ENCODE measurements at regions not wholly inside any gene's neighbourhood (a gene's known extent, or its start where the extent isn't known, plus 50 kb on each side); places are given as distances from the start of the nearest gene placed in this dataset.

DNA sequence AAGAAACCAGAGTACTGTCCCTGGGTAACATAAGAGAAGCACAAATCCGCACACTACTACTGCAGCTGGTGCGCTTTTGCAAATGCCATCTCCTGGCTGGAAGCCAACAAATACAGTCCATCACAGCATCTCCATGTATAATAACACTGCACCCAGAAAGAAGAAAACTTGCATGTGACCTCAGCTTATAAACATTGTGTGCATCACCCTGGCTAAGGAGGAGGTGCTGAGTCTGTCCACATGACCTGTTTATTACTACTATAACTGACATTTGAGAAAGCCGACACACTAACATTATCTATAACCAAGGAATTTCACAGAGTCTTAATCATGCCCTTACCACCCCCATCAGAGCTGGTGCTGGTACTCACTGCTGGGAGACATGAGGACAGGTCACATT lies 516.8 kb downstream of the CFAP47 start:
- DNase-seq, result no peak

DNA sequence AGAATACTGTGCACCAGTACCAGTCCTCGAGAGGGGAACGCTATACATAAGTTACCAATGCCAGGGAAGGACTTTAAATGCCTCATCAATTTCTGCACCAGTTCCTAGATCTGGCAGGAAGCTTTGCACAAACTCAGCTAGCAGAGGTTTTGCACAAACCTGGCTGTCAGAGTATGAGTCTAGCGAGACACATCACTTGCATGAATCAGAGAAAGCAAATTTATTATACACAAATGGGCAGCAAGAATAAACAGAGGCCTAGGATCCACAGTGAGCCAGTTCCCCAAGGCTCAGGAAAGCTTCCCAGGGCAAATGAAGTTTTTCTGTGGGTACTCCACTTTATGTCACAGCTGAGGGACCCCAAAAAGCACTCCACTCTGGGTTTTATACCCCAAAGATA lies 523.5 kb downstream of the CFAP47 start:
- DNase-seq, result no peak

DNA sequence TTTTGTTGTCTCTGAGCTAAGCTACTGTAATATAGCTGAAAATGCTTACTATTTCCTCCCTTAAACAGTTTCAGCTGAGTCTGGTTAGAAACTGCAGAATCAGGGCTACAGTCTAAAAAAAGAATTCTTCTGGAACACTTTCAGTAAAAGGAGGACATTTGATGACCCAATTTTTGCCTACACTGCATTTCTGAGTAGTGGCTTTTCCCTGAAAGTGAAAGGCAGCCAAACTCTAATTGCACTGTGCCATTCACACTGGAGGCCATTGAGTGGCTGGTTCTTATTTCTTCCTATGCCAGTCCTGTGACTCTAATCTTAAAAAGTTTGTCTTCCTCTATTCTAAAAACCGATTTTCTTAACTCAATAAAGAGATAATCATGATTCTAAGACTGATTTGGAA lies 526.0 kb downstream of the CFAP47 start:
- no peak for DNase-seq

DNA sequence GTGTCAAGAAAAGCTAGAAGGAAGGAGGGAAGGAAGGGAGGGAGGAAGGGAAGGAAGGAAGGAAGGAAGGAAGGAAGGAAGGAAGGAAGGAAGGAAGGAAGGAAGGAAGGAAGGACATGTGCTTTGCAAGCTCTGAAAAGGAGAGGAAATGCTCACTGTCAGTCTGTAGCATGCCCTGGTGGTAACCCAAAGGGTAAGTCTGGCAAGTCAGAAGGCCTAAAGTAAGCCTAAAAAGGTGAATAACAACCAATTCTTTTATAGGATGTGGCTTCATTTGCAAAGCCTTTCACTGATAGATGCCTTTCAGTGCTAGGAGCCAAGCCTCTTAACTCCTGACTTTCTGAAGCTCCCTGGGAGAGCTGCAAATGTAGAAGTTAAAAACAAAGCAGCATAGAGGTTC lies 542.6 kb downstream of the CFAP47 start:
- no peak for DNase-seq

DNA sequence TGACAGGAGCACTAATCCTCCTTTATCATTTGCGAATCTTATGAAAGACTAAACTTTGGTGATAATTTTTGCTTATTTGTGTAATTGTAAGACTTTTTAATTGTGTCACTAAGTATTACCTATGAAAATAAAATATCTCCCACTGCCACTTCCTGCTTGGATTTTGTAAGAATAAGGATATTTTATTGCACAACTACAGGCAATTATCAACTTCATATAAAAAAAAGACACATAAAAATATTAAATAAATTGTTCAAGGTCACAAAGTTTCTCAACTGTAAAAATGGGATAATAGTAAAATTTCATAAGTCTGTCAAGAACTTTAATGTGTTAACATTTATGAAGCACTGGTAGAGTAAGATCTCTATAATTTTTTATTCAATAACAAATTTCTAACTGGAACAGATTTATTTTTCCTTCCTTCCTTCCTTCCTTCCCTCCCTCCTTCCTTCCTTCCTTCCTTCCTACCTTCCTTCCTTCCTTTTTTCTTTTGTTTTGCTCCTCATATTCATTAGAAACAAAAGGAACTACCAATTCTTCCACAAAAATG lies 527.6 kb upstream of the FAM47C start:
- DNase-seq, result no peak

DNA sequence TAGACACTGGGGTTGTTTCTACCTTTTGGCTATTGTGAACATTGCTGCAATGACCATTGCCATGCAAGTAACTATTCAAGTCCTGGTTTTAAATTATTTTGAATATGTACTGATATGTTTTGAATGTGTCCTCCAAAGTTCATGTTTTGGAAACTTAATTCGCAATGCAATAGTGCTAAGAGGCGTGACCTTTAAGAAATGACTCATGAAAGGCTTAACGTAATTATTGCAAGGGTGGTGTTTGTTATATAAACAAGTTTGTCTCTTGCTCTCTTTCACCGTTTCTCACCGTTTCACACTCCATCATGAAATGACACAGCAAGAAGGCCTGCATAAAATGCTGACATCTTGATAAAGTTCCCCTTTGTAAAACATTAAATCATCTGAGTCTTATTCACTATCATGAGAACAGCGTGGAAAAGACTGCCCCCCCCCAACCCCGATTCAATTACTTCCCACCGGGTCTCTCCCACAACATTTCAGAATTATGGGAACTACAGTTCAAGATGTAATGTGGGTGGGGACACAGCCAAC lies 506.9 kb upstream of the FAM47C start:
- DNase-seq, result no peak

DNA sequence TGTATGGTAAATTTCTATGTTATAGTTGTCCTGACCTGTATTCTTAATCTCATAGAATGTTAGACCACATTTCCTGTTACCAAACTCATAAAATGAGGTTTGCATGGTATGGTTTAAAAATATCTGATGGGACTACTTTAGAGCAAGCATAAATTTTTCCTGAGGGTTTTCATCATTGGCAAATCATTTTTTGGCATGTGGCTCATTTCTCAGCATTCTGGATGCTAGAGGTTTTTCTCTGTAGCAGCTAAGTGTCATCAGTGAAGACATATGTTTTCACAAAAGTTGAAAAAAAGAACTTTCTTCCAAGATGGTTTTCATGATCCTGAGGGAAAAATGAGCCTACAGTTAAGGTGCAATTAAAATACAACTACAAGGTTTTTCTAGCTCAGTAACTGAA lies 503.5 kb upstream of the FAM47C start:
- no peak for DNase-seq

DNA sequence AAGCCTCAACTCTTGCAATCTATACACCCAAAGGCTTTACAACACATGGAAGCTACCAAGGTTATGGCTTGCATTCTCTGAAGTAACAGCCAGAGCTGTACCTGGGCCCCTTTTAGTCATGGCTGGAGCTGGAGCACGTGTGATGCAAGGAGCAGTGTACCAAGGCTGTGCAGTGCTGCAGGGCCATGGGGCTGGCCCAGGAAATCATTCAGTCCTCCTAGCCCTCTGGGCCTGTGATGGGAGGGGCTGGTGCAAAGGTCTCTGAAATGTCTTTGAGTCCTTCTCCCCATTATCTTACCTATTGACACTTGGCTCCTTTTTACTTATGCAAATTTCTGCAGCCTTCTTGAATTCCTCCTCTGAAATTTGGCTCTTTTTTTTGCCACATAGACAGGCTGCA lies 500.1 kb upstream of the FAM47C start:
- no peak for DNase-seq

DNA sequence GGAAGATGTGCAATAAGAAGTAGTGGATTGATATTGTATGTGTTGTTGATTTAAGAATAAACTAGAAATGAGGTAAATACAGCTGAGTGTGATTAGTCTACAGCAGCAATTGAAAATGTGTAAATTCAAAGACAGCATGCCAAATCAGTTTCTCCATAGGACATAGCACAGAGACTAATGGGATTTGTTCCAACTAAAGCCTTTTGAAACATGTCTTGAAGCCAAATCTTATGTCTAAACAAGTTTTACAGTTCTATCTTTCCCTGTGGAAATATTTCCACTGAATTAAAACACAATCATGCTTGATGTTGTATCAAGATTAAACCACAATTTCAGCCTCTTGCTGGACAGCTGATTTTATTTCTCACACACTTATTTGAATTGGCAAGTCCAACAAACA lies 497.4 kb upstream of the FAM47C start:
- no peak for DNase-seq

DNA sequence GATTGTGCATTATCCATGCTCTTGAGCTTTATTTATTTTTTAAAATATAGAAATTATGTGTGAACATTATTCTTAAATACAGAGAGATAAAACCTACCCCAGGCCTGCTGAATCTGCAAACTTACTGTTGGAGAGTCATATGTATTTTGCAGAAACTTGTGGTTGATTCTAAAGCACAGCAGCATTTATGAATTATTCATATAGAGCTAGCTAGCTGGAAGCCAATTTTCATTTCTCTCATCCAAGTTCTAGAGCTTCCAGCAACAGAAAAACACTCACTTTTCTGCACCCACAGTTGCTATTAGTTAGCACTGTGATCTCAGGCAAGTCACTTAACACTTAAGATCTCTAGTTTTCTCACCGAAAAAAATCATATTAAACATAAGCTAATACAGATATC lies 479.5 kb upstream of the FAM47C start:
- no peak for DNase-seq

DNA sequence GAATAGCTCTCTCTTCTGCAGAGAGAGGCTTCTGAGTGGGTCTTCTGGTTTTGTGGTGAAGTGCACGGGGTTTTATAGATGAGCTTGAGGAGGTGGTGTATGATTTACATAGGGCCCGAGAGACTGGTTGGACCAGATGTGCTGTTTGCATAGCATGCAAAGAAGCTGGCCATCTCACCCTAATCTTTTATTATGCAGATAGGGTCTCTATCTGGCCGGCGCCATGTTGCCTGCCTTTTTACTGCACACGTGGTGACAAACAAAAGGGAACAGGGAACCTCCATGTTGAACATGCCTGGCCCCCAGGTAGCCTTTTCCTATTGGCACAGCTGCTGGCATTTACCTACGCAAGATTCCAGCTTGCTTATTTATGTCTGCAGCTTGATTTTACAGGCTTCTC lies 473.3 kb upstream of the FAM47C start:
- DNase-seq, result no peak

DNA sequence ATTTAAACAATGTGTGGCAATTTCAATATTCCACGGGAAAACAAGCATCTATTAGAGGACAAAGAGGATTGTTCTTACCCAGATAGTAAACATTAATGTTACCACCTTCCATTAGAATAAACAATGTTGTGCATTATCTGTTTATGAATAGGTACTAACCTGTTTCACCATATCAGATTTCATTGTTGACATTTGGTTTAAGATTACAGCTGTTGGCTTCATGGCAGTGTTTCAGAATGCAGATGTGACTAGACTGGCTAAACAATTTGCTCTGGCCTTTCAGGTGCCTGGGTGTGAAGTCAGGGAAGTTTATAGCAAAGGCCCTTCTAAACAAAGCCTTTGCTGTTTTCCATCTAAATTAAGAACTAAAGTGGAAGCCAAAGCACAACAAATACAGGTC lies 464.7 kb upstream of the FAM47C start:
- DNase-seq, result no peak

DNA sequence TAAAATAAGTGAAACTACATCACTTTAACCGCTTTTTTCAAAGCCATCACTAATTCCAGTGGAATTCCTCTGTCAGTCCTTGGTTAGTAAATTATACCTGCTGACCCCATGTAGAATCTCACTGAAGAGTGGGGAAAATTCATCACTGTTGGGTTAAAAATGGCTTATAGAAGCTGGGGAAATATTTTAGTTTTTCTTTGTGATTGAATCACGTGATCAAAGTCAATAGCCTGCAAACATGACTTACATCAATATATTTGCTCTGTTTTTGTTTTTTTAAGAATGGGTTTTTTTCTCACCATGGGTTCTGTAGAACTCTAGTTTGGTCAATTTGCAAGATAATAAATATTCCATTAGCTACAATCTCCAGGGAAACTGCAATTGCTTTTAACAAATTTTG lies 445.2 kb upstream of the FAM47C start:
- no peak for DNase-seq

DNA sequence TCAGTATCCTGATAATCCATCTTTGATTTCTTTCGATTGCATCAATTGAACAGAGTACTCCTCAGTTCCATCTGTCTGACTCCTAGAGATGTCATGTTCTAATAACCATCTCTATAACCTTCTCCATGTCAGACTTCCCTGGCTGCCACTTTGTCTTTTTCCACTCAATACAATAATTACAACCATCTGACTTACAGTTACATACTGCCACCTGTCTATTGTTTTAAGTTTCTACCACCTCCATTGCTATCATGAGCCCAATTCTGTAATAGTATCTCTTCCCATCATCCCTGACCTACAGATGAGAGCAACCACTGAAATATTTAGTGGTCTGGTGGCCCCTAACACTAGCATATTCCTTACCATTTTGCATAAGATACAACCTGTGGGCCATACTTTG lies 439.2 kb upstream of the FAM47C start:
- no peak for DNase-seq

DNA sequence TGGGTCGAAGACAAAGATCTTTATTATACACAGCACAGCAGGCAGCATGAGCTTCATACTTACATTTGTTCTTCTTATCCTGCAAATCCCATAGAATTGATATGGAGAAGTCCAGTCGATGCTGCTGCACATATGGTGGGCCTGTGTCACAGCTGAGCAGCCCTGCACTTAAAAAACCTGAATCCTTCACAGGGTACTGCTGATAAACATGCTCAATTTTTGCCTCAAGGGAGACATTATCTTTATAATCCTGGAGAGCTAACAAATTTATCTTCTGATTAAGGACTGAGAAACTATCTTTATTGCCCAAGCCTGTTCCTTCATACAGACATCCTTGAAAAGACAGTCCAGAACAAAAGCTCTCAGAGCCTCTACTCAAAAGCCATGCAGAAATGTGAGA lies 434.4 kb upstream of the FAM47C start:
- DNase-seq, result no peak

DNA sequence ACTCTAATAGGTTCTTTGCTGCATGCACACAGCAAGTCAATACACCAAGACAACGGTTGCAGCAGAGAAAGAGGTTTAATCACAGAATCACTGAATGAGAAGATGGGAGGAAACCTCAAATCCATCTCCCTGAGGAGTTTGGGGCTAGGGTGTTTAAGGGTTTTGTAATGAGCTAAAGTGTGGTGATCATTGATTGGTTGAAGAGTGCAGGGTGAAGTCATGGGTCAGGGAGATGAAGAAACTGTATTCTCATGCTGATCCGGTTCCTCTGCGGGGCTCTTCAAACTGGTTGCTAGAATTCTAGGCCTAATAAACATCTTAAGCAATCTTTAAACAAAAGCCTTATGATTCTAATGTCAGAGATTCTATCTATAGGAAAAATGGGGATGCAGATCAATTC lies 432.5 kb upstream of the FAM47C start:
- no peak for DNase-seq

DNA sequence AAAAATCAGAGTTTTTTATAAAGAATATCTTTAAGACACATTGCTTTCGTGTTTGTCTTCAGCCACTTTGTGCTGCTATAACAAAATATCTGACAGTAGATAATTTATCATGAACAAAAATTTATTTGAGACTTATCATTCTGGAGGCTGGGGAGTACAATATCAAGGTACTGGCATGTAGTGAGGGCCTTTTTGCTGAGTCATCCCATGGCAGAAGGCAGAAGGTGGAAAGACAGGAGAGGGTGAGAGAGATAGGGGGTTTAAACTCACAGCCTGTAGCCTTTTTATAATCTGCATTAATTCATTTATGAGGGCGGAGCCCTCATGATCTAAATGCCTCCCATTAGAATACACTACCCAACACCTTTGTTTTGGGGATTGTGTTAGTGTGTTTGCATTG lies 431.2 kb upstream of the FAM47C start:
- no peak for DNase-seq

DNA sequence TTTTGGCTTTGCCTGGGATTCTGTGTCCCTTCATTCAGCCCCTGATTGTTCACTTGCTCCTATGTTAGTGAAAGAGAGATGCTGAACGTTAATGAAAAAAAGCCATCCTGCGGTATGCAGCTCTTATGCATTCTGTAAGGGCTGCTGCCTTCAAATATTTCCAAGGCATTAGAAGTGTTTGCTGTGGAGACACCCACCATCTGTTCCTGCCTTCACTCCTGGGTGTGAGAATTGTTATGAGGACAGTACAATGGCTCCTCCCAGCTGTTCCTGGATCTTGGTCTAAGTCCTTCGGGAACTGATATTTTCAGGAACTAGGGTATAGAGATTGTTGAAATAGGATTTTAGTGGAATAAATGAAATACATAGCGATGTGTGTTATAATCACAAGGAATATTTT lies 427.1 kb upstream of the FAM47C start:
- DNase-seq, result no peak

DNA sequence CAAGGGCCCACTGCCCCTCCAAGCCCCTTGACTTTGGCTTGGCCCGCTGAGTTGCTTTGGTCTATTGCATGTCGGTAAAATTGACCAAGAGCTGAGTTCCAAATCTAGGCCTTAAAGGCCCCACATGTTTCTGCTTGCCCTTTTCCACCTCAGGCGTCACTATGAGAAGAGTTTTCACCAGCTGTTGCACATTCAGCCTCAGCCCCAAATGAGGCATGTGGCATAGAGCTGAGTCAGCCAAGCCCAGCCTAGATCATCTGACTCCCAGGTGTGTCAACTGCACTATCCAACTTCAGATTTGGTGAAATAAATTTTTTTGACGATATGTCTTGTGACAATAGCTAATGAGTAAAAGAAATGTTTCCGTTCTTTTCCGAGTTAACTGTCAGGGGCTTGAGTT lies 424.5 kb upstream of the FAM47C start:
- DNase-seq, result no peak

DNA sequence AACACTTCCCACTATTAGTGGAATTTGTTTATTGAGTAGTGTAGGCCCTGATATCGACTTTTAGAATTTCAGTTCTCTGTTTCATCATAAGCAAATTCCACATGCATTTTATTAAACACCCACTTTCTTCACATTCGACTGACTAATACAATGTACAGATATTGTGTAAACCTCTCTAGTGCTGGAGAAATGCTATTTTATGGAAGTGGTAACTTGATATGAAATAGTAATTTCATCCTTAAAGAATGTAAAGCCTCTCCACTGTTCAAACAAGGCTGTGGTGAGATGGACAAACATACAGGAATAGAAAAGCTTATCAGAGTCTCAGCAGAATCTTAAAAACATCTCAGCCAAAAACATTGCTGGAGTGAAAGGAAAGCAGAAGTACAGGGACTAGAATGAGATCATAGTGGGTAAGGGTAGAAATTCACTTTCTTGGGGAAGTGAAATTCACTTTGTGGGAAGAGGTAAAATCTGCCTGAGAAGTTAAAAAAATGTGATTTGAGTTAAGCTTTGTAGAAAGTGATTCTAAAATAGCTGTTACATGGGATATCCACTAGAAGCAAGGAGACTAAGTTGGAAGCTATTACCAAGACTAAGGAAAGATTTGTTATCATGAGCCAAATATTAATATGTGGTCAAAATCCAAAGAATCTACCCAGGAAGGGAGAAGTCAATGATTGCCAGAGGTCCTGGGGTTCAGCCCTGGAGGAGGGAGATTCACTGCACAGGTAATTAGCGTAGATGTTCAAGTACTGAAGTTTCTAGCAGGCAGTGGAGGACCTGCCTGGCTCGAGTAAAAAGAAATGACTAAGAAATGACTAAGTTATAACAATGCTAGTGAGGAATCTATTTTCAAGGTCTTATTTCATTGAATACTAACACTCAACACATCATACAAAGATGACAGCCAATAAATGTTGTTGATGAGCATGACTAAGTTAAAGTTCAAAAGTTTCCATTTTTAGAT lies 398.3 kb upstream of the FAM47C start:
- no peak for DNase-seq

DNA sequence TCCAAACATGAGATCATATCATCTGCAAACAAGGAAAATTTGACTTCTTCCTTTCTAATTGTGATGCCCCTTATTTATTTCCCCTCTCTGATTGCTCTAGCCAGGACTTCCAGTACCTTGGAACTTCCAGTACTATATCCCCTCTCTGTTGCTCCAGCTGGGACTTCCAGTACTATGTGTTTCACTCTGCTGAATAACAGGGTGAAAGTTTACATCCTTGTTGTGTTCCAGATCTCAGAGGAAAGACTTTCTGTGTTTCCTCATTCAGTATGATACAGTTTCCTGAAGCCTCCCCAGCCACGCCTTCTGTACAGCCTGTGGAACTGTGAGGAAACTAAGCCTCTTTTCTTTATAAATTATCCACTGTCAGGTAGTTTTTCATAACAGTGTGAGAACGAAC lies 381.3 kb upstream of the FAM47C start:
- no peak for DNase-seq

DNA sequence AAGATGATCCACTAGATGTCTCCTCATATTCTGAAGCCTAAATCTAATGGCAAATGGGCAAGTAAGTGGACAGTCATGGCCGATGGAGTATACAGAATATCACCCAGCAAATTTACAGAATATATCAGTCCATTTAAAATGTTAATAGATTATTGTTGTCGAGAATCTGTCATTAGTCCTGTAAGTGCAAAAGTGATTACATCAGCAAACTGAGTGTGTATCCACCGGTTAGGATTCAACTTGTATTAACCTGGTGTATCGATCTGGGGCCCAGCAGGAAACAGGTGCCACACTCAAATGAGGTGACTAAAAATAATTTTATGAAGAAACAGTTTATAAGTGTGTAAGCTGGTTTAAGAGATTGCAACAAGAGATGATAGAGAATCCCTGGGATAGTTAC lies 367.9 kb upstream of the FAM47C start:
- DNase-seq, result no peak

DNA sequence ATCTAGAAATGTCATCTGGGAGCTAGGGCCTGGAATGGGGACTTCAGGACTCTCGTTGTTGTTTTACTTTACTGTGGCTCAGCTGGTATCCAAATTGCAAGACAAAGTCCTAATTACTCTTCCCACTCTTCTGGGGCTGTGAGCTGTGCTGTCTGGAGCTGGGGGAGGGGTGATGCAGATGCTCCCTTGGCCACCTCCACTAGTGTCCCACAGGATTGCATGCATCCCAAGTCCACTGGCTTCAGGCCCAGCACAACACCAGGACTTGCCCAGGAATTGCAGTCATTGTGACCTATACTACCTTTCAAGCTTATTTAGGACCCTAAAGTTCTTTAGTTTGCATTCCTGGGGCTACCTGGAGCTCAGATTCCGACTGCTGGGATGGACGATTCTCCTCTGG lies 366.1 kb upstream of the FAM47C start:
- DNase-seq, result no peak

DNA sequence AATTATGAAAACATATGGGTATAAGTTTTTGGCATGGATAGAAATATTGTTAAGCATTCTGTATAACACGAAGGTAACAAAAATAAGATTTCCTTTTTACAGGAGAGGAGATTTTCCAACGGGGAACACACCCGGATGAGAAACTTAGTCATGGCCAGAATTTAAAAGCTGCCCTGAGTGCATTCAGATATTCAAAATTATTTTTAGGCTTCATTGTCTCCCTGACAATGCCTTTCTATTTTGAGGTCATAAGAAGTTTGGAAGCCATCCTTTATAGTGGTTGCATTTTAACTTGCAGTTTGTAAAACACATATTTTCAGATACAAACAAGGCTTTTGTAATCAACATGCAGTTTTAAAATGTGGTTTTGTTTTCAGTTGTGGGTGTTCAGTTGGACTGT lies 357.5 kb upstream of the FAM47C start:
- DNase-seq, result no peak

DNA sequence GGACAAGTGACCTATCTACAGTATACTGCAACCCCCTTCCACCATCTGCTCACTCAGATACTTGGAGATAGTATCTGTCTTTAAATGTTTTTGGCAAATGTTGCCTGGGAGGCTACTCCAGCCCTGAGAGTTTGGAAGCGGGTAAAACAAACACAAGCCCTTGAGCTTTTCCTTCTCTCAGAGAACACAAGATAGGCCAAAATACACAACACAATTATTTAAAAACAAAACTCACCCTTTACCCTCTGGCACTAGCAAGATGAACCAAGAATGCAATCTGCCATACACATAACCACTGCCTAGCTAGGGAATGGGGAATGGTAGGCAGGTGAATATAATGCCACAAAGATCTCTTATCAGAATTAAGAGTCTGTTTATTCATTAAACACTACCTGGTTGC lies 324.7 kb upstream of the FAM47C start:
- DNase-seq, result no peak

All from NCI-H1092 (cell line).